K562 (cell line): ENCODE measurements at regions not wholly inside any gene's neighbourhood (a gene's known extent, or its start where the extent isn't known, plus 50 kb on each side); places are given as distances from the start of the nearest gene placed in this dataset.

Experiments
- ATAC-seq: fragments of 200-7000 bp; cut with Tn5 transposase; 3 replicates; pipeline ENCODE4 v1.9.1; 2020; ENCODE audit warnings: moderate library complexity
- BruUV-seq: library from RNA; stranded (reverse); fragments of 400-500 nt; replicated peaks from 2 replicates; lab custom pipeline; 2021; lab: Mats Ljungman, UMichigan
- CTCF ChIA-PET: fragments of 300-600 bp; formaldehyde crosslinking; extraction: SDS; loops from one replicate; lab custom pipeline; 2021; ENCODE audit warnings: low intra/inter-chr PET ratio; lab: Yijun Ruan, JAX
- POLR2A ChIA-PET: fragments of 300-600, 350-650 bp; sonication (Branson Sonifier 250); formaldehyde crosslinking; extraction: SDS; loops from one replicate; lab custom pipeline; 2021; ENCODE audit warnings: antibody characterized with exemption, inconsistent platforms; lab: Yijun Ruan, JAX
- DNase-seq, 4 experiments: peaks; one replicate each; pipeline versions ENCODE4 v3.0.0 to v3.0.0-alpha.2; 2011 to 2018; ENCODE audit warnings: low spot score in 3 of 4, mixed read lengths in 3 of 4; ENCODE audit errors: extremely low read depth in 1 of 4
- FAIRE-seq: peaks from 2 replicates; lab custom pipeline; 2011; peaks lifted over from hg19 to GRCh38; lab: Jason Lieb, UNC
- H2AFZ ChIP-seq: 2 replicates; pipeline ENCODE4 v1.6.0; 2011; ENCODE audit warnings: low read depth, low read length, control low read depth, inconsistent platforms
- H3K27ac ChIP-seq: fragments of 200-600 bp; 3 replicates; pipeline ENCODE4 v1.8.0; 2011; ENCODE audit warnings: low read depth, mild to moderate bottlenecking, control low read depth, inconsistent platforms, low read length, moderate library complexity, mixed read lengths; ENCODE audit errors: extremely low read depth
- H3K27me3 ChIP-seq, 2 experiments: fragments of 300-600 bp in 1 of 2; 2 replicates in 1 of 2; 3 replicates in 1 of 2; pipeline versions ENCODE4 v1.6.0 to v1.8.0; 2011; ENCODE audit warnings: inconsistent platforms in 2 of 2, low read length in 2 of 2, mild to moderate bottlenecking in 1 of 2, mixed read lengths in 1 of 2, moderate library complexity in 1 of 2; ENCODE audit not compliant: control insufficient read depth in 2 of 2, insufficient read depth in 2 of 2
- H3K36me3 ChIP-seq: fragments of 300-600 bp; 3 replicates; pipeline ENCODE4 v1.8.0; 2011; ENCODE audit warnings: mild to moderate bottlenecking, low read length, inconsistent platforms; ENCODE audit not compliant: control insufficient read depth, insufficient read depth
- H3K4me1 ChIP-seq, 2 experiments: fragments of 200-600 bp in 1 of 2; replicated peaks in 1 of 2; 2 replicates in 1 of 2; 3 replicates in 1 of 2; pipeline versions ENCODE4 v1.5.1 to v1.8.0; 2011; ENCODE audit warnings: inconsistent platforms in 2 of 2, low read length in 2 of 2, mild to moderate bottlenecking in 1 of 2, mixed read lengths in 1 of 2, moderate library complexity in 1 of 2; ENCODE audit not compliant: control insufficient read depth in 2 of 2, insufficient read depth in 2 of 2
- H3K4me2 ChIP-seq: 2 replicates; pipeline ENCODE4 v1.6.1; 2011; ENCODE audit warnings: low read length, control low read depth, inconsistent platforms, mixed read lengths; ENCODE audit not compliant: insufficient read depth
- H3K4me3 ChIP-seq: fragments of 200-600 bp; sonication (generic), shearing (Covaris generic); 2 replicates; pipeline ENCODE4 v1.5.1; 2016; ENCODE audit warnings: control low read depth, inconsistent platforms
- H3K79me2 ChIP-seq: fragments of 200-600 bp; 3 replicates; pipeline ENCODE4 v1.8.0; 2011; ENCODE audit warnings: low read length, inconsistent platforms; ENCODE audit not compliant: control insufficient read depth, insufficient read depth
- H3K9ac ChIP-seq, 2 experiments: 2 replicates each; pipeline versions ENCODE4 v1.6.0 to v1.6.1; 2011; ENCODE audit warnings: low read depth in 2 of 2, low read length in 2 of 2, control low read depth in 1 of 2, inconsistent platforms in 1 of 2, mild to moderate bottlenecking in 1 of 2, mixed read lengths in 1 of 2; ENCODE audit not compliant: insufficient read depth in 1 of 2
- H3K9me1 ChIP-seq: one replicate; pipeline ENCODE4 v1.6.0; 2011; ENCODE audit warnings: inconsistent platforms, mild to moderate bottlenecking, low read length, moderate library complexity; ENCODE audit not compliant: control insufficient read depth, insufficient read depth
- H3K9me3 ChIP-seq: replicated peaks from 2 replicates; pipeline ENCODE4 v1.5.1; 2011; ENCODE audit warnings: low read depth, low read length, inconsistent platforms; ENCODE audit not compliant: control insufficient read depth, insufficient read depth
- H4K20me1 ChIP-seq: replicated peaks from 2 replicates; pipeline ENCODE4 v1.6.1; 2011; ENCODE audit warnings: low read length, inconsistent platforms, mixed read lengths; ENCODE audit not compliant: control insufficient read depth, insufficient read depth
- FOXO4 ChIP-seq: fragments of 450-650 bp; formaldehyde crosslinking; IDR thresholded peaks from 2 replicates; pipeline ENCODE4 v1.4.0; 2020; ENCODE audit warnings: mild to moderate bottlenecking, moderate library complexity
- NFE2 ChIP-seq: IDR thresholded peaks from 2 replicates; pipeline ENCODE4 v1.6.1; 2014; ENCODE audit warnings: antibody characterized with exemption, low read depth
- PHF21A ChIP-seq: fragments of 450-650 bp; IDR thresholded peaks from 2 replicates; pipeline ENCODE4 v1.6.1; 2017; ENCODE audit warnings: low read depth, borderline replicate concordance
- ZBTB17 ChIP-seq: fragments of 450-650 bp; formaldehyde crosslinking; IDR thresholded peaks from 2 replicates; pipeline ENCODE4 v1.4.0; 2020; ENCODE audit warnings: mild to moderate bottlenecking
- ZEB2 ChIP-seq: fragments of 450-650 bp; IDR thresholded peaks from 2 replicates; pipeline ENCODE4 v1.6.1; 2016
- ZFP36 ChIP-seq: fragments of 150-350 bp; IDR thresholded peaks from 2 replicates; pipeline ENCODE4 v1.6.1; 2018; ENCODE audit warnings: low read length, low read depth; ENCODE audit not compliant: partially characterized antibody
- ZSCAN29 ChIP-seq: fragments of 450-650 bp; IDR thresholded peaks from 2 replicates; pipeline ENCODE4 v1.6.1; 2017
- ZSCAN32 ChIP-seq: fragments of 450-650 bp; formaldehyde crosslinking; IDR thresholded peaks from 2 replicates; pipeline ENCODE4 v1.4.0; 2020; ENCODE audit warnings: mild to moderate bottlenecking, moderate library complexity
- WGBS: fragments of 100-300 bp; shearing (Covaris generic); methylation state at CpG from one replicate; pipeline ENCODE4 v1.1.6; 2016; ENCODE audit warnings: low coverage, mixed read lengths; ENCODE audit not compliant: insufficient coverage; ENCODE audit errors: missing lambda C conversion rate; 5-methylcytosine and 5-hydroxymethylcytosine counted together
- in situ Hi-C: fragments of 300-500 bp; cut with MboI; formaldehyde crosslinking; loops from 4 replicates; pipeline ENCODE4 v1.15.0; 2018; ENCODE audit warnings: inconsistent platforms, mixed read lengths
- intact Hi-C: fragments of 100-400 bp; cut with micrococcal nuclease; formaldehyde crosslinking; loops from 2 replicates; pipeline ENCODE4 v1.14.2; 2022
- TF ChIP-seq, protein P1 (sequence below), 2 experiments: fragments of 150-350 bp in 1 of 2; IDR thresholded peaks; 2 replicates each; pipeline ENCODE4 v1.6.1; 2012 to 2016; ENCODE audit warnings: low read depth in 2 of 2, low read length in 2 of 2, mild to moderate bottlenecking in 1 of 2, moderate library complexity in 1 of 2

- TF ChIP-seq, protein P1, sequence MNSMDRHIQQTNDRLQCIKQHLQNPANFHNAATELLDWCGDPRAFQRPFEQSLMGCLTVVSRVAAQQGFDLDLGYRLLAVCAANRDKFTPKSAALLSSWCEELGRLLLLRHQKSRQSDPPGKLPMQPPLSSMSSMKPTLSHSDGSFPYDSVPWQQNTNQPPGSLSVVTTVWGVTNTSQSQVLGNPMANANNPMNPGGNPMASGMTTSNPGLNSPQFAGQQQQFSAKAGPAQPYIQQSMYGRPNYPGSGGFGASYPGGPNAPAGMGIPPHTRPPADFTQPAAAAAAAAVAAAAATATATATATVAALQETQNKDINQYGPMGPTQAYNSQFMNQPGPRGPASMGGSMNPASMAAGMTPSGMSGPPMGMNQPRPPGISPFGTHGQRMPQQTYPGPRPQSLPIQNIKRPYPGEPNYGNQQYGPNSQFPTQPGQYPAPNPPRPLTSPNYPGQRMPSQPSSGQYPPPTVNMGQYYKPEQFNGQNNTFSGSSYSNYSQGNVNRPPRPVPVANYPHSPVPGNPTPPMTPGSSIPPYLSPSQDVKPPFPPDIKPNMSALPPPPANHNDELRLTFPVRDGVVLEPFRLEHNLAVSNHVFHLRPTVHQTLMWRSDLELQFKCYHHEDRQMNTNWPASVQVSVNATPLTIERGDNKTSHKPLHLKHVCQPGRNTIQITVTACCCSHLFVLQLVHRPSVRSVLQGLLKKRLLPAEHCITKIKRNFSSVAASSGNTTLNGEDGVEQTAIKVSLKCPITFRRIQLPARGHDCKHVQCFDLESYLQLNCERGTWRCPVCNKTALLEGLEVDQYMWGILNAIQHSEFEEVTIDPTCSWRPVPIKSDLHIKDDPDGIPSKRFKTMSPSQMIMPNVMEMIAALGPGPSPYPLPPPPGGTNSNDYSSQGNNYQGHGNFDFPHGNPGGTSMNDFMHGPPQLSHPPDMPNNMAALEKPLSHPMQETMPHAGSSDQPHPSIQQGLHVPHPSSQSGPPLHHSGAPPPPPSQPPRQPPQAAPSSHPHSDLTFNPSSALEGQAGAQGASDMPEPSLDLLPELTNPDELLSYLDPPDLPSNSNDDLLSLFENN (IDR thresholded peaks at IDR 0.05; ENCODE audit: low read depth in 2 of 2, low read length in 2 of 2): no peak
- no peak for TF ChIP-seq NFE2
- no peak for TF ChIP-seq ZSCAN29
- no peak for TF ChIP-seq ZBTB17
- no peak for TF ChIP-seq ZSCAN32 (CRISPR knock-in tag)
- no peak for TF ChIP-seq PHF21A
Observed at GRCh38 chrX:36504625-36505024, 503.5 kb upstream of the FAM47C start (continued).

GRCh38 chrX:36508042-36508441, 500.1 kb upstream of the FAM47C start:
- no CpG with 5 or more reads among the region's 1 CpG for WGBS
- no peaks in the 10 kb centered on the region for H3K79me2 ChIP-seq
- in situ Hi-C loops (no loop called here), intact Hi-C loops (no loop called here)
- no peaks in the 10 kb centered on the region for H3K36me3 ChIP-seq
- H3K9me1 ChIP-seq: no peaks in the 10 kb centered on the region
- no peaks in the 10 kb centered on the region for H3K4me1 ChIP-seq
- ChIA-PET CTCF (no interaction called here), POLR2A (no interaction called here)
- FAIRE-seq: no peak
- H4K20me1 ChIP-seq: no peaks in the 10 kb centered on the region
- no peaks in the 10 kb centered on the region for H3K9me3 ChIP-seq
- no peak for ATAC-seq
- H3K4me3 ChIP-seq: no peak overlapping the region
- no peak overlapping the region for H2AFZ ChIP-seq
- no TSS peak for BruUV-seq
- H3K27ac ChIP-seq: no peak overlapping the region
- DNase-seq: no peak
- TF ChIP-seq FOXO4 (no peak), ZEB2 (no peak), ZFP36 (peak; percentile 43)
- no peak overlapping the region for H3K9ac ChIP-seq
- H3K4me2 ChIP-seq: no peak overlapping the region
- no peaks in the 10 kb centered on the region for H3K27me3 ChIP-seq
